ENCODE measurements at regions not wholly inside any gene's neighbourhood (a gene's known extent, or its start where the extent isn't known, plus 50 kb on each side); places are given as distances from the start of the nearest gene placed in this dataset.

DNA sequence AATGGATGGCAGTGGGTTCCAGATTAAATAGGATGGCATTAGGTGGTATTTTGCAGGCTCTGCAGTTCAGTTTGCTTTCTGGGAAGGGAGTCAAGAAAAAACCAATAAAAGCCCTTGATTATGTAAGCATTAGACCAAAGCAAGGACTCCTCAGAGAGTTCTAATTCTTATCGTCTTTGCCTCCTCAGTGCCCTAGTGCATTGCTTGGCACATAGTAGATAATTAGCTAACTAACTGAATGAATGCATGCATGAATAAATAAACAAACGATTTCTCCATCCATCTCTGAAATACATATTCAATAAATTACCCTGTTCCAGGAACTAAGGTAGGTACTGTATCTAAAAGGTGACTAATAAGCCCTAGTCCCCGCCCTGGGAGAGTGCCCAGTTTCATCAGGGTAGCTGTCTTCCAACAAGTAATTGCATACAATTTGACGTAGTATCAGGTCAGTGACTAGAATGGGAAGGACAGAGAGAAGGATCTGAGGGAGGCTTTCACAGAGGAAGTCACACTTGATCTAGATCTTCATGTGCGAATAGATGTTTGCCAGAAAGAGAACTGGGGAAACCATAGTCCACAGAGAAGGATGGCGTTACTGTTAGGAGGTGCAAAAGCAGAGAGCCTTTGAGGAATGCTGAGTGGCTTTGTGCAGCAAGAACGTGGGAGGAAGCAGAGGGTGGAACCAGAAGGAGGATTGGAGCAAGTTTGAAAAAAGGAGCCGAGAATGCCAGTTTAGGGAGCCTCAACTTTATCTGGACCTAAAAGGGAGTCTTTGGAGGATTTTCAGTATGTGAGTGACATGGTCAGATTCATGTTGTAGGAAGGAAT is 111.4 kb downstream of the TBX19 start:
- DNase-seq: peak in 1 of 3 donors; percentile 58
- Histone ChIP-seq H3K9me3 (no peaks in the 10 kb centered on the region), H3K27ac (no peak overlapping the region), H3K4me1 (peaks cover 0 to 4% (median 0%) of the 10 kb centered on the region in 4 donors), H3K4me3 (no peak overlapping the region), H3K27me3 (no peaks in the 10 kb centered on the region), H3K36me3 (no peaks in the 10 kb centered on the region)
- TF ChIP-seq CTCF (IDR thresholded peaks at IDR 0.05) (no peak), POLR2A (IDR thresholded peaks at IDR 0.05) (no peak)

DNA sequence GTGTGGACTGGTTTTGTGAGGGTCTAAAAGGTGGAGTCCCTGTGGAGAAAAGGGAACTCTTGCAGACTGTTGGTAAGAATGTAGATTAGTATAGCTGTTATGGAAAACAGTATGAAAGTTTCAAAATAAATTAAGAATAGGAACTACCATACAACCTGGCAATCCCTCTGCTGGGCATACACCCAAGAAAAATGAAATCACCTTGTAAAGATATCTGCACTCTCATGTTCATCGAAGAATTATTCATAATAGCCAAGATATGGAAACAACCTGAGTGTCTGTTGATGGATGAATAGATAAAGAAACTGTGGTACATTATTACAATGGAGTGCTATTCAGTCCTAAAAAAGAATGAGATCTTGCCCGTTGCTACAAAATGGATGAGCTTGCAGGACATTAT is 109.6 kb downstream of the TBX19 start:
- Histone ChIP-seq H3K4me1 (peaks cover 0 to 4% (median 0%) of the 10 kb centered on the region in 4 donors), H3K27ac (no peak overlapping the region), H3K9me3 (no peaks in the 10 kb centered on the region), H3K27me3 (no peaks in the 10 kb centered on the region), H3K4me3 (no peak overlapping the region), H3K36me3 (no peaks in the 10 kb centered on the region)
- TF ChIP-seq CTCF (IDR thresholded peaks at IDR 0.05): no peak
- TF ChIP-seq POLR2A (IDR thresholded peaks at IDR 0.05): no peak
- DNase-seq: no peak

DNA sequence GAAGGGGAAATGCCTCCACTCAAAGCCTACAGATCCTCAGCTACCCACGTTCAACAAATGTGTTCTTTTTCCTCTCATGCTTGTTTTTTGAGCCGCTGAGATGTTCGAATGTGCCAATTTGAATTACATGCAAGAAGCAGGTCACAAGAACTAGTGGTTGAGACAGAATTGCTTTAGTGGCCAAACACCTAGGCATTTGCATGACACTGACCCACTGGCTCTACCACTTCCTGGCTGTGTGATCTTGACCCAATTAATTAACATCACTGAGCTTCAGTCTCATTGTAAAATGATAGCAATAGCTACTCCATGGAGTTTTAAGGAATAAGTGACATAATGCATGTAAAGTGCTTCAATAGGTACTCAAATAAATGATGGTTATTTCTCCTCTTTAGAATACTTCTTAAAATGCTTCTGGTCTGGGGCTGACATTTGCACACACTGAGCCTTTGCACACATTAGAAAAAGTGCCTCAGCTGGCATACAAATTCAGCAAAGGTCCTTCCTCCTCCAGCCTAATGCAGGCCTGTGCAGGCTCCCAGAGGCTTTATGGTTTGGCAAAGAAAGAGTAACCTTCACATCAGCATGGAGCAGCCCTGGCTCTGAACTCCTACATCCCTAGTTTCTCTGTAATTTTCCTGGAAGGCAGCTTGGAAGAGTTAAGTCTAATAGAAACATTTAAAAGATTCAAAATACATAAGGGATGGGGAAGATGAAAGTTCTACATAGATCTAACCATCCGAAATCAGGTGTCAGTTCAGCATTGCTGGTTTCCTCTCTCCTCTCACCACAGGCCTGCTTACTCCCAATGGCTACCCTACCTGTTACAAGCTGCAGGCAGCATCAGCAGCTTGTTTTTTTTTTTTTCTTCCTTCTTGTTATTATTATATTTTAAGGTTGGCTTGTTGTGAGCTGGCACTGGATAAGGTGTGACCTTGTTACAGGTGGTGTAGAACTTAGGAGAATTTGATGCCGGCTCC is 107.4 kb downstream of the TBX19 start:
- no peaks in the 10 kb centered on the region for H3K27me3 ChIP-seq
- no peak overlapping the region for H3K4me3 ChIP-seq
- no peak for DNase-seq
- TF ChIP-seq CTCF (IDR thresholded peaks at IDR 0.05): no peak
- no peak for TF ChIP-seq POLR2A (IDR thresholded peaks at IDR 0.05)
- no peaks in the 10 kb centered on the region for H3K9me3 ChIP-seq
- H3K4me1 ChIP-seq: peaks cover 0 to 4% (median 0%) of the 10 kb centered on the region in 4 donors
- no peak overlapping the region for H3K27ac ChIP-seq
- H3K36me3 ChIP-seq: no peaks in the 10 kb centered on the region

- H3K9me3 ChIP-seq: no peaks in the 10 kb centered on the region
- H3K27ac ChIP-seq: no peak overlapping the region
- H3K36me3 ChIP-seq: no peaks in the 10 kb centered on the region
- H3K27me3 ChIP-seq: no peaks in the 10 kb centered on the region
- peaks cover 0 to under 1% (median 0%) of the 10 kb centered on the region in 4 donors for H3K4me1 ChIP-seq
- DNase-seq: peak in 2 of 3 donors; percentile 31 to 75
- H3K4me3 ChIP-seq: no peak overlapping the region
- TF ChIP-seq POLR2A (IDR thresholded peaks at IDR 0.05) (no peak), CTCF (IDR thresholded peaks at IDR 0.05) (no peak)
Measured at GRCh38 chr1:168386949-168387586, 106.4 kb downstream of the TBX19 start.

GRCh38 chr1:168386492-168386891 is 105.8 kb downstream of the TBX19 start:
- Histone ChIP-seq H3K36me3 (no peaks in the 10 kb centered on the region), H3K27ac (no peak overlapping the region), H3K4me3 (no peak overlapping the region), H3K9me3 (no peaks in the 10 kb centered on the region), H3K4me1 (no peaks in the 10 kb centered on the region), H3K27me3 (no peaks in the 10 kb centered on the region)
- no peak for DNase-seq
- TF ChIP-seq POLR2A (IDR thresholded peaks at IDR 0.05) (no peak), CTCF (IDR thresholded peaks at IDR 0.05) (no peak)

Measured in Peyer's patch (tissue), 4 donors.